ENCODE measurements at regions not wholly inside any gene's neighbourhood (a gene's known extent, or its start where the extent isn't known, plus 50 kb on each side); places are given as distances from the start of the nearest gene placed in this dataset.

DNA sequence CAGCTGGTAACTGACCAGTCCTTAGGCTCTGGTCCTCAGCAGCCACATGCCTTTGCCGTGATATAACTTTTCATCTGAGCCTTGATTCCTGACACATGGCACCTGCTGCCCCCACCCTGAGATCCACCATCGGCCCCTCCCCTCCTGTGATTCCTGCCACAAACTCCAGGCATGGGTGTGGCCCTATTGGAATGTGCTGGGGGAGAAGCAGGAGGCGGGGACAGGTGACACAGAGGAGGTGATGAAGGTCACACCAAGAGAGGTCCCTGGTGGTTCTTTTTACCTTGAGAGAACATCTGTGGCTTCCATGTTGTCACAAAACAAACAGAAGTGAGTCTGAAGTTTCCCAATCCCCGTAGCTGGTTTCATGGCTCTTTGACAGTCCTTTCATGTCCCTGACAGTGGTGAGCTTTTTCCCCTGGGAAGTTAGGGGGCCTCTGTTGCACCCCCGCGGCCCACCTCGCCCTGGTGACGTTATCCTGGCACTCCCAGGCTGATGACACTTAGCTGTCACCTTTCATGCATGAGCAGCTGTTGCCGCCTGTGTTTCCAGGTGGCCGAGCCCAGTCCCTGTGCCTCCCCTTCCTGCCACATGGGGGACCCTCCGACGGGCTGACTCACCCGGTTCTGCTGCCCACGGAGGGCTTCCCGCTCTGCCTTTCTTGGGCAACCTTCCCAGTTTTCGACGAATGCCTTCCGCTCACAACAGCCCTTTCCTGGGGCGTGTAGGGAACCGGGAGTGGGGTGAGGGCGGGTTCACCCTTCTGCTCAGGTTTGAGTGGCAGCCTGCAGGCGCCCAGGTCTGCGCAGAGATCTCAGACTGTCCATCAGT, 66.3 kb upstream of the GLI2 start:
- no peak for DNase-seq

DNA sequence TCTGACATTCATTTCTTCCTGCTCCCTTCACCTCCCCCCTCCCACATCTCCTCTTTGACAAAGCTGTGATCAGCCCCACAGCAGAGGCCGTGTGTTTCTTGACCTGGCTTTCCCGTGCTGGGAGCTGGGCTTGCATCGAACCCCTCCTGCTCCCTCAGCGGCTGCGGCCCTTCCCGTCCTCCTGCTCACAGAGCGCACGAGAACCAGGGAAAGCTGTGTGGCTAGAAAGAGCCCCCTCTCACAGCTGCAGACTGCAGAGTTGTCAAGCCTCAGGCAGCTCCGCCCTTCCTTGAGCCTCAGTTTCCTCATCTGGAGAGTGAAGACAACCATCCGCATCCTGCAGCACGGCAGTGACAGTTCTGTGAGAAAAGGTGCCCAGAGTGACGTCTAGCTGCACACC, 65.7 kb upstream of the GLI2 start:
- no peak for DNase-seq

DNA sequence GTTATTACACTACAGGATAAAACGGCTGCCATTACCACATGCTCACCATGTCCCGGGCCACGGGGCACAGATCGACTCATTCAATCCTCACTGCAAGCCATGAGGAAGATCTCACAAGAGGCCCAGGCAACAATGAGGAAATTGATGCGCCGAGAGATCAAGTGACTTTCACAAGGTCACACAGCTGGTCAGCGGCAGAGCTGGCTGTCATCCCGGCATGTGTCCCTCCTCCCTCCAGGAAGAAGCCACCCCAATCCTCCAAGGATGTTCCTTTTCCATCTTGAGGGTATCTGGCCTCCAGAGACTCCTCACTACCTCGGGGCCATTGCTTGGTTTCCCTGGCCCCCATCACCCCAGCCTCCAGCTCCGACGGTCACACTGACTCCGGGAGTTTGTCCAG, 65.3 kb upstream of the GLI2 start:
- no peak for DNase-seq

DNA sequence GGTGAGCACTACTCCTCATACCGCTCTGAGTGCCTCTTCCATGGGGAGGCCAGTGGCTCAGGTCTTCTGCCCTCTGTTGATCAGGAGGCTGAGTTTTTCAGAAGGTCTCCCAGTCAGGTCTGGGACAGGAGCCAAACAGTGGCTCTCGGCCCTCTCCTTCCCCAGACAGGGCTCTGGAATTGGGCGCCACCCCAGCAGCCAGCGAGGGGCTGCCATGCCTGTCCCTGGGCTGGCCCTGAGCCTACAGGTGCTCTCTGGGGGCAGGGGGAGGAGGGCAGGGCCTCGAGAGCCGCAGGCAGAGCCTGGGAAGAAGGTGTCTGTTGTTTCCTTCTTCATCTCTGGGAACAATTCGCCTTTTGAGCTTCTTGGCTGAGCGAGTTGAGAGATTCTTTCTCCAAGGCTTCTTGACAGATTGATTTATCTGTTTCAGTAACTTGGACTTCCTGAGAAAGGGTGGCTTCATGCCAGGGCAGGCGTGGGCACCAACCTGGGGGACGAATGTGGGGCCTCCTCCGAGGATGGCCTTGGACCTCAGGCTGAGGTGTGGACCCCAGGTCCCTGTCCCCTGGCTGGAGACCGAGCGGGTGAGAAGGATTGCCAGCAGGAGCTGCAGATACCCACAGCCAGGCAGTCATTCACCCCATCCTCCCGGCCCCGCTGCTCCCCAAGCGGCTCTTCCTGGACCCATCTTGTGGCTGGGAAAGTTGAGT, 64.7 kb upstream of the GLI2 start:
- no peak for DNase-seq

DNA sequence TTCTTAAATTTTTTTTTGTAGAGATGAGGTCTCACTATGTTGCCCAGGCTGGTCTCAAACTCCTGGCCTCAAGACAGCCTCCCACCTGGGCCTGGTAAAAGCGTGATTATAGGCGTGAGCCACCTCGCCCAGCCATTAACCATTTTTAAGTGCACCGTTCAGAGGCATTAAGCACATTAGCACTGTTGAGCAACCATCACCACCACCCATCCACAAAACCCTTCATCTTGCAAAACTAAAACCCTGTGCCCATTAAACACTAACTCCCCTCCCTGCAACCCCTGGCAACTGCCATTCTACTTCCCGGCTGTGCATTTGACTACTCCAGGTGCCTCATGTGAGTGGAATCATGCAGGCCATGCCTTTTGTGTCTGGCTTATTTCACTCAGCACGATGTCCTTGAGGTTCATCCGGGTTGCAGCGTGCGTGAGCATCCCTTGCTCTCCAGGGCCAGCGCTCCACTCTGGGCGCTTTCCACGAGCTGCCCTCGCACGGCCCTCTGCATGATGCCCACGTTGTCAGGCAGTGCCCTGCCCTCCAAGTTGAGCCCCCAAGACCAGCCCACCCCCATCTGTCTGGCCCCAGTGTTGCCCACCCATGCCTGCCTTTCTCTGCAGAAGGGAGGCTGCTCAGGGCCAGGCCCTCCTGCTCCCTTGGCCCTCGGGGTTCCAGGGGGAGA, 63.0 kb upstream of the GLI2 start:
- no peak for DNase-seq

DNA sequence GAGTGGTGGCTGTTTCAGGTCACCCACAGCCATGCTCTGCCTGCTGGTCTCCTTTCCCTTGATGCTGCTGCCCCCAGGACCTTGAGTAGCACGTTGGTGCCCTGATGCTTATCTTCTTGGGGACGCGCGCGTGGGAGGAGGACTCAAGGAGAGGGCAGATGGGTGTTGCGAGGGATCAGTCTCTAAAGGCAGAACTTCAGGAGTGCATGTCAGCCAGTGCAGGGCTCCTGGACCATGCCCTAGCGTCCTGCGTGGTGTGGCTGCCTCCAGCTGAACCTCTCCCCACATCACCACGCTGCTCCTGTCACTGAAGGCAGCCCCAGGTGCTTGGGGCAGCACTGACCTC, 62.5 kb upstream of the GLI2 start:
- DNase-seq = no peak

DNA sequence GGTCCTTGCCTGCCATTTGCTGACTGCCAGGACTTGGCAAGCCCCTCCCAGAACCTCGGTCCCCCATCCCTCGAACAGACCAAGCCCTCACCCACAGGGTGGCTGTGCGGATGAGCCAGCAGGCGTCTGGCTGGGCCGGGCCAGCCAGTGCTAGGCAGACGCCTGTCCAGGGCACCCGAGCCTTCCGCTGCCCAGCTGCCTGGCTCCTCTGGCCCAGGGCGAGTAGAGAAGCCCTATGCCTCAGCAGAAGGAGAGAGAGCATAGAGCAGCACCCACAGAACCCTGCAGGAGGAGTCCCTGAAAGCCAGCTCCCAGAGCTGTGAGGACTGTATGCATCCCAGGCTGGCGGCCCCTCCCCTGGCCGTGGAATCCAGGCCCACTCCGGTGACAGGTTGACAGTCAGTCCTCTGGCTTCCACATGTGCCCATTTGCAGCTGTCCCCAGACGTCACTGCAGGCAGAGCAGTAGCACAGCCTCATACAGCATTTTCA, 62.1 kb upstream of the GLI2 start:
- DNase-seq = no peak

DNA sequence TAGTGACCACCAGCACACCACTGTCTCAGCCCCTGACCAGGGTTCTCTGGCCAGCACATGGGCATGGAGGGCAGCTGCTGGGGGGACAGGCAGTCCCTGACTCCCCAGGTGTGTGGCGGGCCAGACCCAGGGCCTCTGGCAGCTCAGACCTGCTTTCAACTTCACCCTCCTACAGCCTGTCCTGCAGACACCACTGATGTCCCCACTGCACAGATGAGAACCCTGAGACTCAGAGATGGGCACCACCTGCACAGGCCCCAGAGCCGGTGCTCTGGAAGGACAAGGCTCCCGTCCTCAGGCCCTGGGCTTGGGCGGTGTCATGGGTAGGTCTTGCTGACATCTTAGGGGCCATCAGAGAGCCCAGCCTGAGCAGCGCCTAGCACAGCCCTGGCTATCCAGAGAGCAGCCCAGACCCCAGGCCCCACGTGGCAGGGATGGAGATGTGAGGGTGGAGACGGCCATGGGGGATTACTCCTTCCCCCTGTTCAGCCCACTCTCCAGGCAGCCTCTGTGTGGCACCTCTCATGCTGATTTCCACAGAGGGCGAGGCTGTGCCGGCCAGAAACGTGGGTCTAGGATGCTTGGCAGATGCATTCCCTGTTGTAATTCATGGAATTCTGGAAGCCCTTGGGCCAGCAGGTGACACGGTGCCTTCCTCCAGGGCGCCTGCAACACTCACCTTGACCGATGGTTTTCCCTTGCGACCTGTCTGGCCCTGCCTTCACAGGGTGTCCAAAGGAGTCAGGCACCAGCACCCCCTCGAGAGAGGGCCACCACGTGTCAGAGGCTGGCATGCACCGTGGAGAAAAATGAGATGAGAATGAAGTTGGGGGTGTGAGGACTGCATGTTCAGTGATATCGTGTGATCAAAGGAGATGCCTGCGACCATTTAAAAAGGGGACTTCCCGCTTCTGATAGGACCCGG, 61.2 kb upstream of the GLI2 start:
- DNase-seq = no peak

DNA sequence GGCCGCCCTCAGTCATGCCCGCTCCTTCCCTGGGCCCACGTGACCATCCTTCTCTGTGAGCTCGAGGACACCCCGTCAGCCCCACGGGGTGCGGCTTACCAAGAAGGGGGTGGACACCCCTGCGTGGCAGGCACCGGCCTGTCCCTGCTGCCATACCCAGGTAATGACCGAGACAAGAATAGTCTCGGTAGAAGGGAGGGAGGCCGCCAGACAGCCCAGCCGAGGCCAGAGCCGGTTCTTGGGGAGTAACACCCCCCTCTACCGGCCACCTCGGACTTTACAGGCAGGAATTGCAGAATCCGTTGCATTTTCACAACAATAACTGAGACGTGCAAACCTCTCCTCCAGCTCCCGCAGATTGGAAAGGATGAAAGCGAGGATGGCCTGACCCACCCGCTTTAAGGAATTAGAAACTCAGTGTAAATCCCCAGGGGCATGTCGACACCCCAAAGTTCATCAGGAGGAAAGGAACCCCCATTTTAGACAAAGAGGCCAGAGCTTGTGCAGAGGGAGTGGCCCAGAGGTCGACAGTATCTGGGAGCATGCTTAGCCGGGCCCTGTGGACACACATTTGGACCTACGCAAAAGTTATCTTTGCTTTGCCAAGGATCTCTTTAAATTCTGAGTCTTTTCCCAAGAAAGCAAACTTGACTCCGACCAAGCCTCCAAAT, 60.1 kb upstream of the GLI2 start:
- no peak for DNase-seq

DNA sequence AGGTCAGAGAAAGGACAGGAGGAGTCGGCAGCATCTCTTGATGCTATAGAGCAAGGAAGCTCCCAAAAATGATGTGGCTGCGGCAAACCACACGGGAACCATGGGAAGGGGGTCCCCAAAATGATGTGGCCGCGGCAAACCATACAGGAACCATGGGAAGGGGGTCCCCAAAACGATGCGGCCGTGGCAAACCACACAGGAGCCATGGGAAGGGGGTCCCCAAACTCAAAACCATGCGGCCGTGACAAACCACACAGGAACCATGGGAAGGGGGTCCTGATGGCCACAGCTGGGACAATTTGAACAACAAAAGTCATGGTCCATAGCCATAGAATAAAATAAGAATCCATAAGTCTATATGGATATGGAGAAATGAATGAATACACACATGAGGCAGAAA, 58.4 kb upstream of the GLI2 start:
- no peak for DNase-seq

DNA sequence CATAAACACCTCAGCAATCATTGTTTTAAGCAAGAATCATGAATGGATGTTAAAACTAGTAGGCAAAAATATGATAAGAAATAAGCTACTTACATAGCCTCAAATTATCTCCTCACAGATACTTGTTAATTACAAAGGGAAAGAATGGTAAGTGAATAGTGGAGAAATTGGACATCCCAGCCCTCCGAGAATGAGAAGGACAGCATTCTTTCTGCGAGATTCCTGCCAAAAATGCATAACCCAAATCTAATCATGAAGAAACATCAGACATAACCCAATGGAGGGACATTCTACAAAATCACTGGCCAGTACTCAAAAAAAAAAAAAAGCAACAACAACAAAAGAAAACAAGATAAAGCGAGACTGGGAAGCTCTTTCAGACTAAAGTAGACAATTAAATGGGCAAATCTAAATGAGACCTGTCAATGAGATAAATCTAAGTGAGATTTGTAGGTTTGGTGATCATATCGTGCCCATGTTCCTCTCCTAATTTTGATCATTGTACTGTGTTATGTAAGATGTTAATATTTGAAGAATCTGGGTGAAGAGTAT, 57.9 kb upstream of the GLI2 start:
- no peak for DNase-seq

DNA sequence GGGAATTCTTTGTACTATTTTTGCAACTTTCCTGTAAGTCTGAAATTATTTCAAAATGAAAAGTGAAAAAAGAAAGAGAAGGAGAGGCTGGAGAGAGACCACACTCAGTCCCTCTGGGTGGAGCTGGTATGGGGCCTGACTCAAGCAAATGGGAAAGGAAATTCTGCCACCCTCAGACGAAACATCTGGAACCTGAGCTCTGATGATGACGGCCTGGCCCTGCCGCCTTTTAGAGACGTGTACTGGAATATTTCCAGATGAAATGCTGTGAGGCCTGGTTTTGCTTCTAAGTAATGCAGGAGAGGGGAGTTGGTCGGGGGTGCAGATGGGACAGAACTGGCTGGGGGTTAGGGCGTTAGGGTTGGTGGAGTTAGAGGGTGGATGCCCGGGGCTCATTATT, 57.4 kb upstream of the GLI2 start:
- DNase-seq = no peak

DNA sequence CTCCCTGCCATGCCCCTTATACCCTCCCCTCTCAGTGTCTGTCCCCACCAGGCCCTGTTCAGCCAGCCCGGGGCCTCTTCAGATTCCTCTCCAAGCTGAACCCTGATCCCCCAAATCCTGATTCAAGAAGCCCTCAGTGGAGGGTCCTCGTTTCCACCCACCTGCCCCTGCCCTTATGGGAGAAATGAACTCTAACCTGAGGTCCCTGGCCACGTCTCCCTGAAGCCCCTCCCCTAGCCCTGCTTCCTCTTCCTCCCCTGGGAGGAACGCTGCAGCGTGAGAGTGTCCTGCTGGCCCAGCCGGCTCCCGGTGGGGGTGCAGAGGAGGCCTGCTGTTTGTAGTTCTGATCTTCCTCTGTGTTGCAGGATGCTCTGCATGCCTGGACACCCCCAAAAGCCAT, 56.7 kb upstream of the GLI2 start:
- DNase-seq = no peak

DNA sequence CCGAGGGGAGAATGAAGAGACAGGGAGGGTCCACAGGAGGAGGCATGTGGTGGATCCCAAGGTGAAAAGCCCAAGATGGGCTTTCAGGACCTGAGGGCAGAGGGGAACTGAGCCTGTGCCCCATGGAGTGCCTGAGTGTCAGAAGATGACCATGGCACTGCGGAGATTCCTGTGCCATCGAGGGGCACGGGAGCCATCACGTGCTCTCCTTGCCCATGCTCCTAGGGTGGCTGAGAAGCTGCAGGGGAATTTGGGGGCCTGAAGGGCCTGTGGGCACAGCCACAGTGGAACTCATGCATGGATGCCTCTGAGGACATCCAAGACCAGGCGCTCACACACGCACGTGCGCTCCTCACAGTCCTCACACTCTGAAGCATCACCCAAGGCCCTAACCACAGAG, 56.1 kb upstream of the GLI2 start:
- DNase-seq = no peak

DNA sequence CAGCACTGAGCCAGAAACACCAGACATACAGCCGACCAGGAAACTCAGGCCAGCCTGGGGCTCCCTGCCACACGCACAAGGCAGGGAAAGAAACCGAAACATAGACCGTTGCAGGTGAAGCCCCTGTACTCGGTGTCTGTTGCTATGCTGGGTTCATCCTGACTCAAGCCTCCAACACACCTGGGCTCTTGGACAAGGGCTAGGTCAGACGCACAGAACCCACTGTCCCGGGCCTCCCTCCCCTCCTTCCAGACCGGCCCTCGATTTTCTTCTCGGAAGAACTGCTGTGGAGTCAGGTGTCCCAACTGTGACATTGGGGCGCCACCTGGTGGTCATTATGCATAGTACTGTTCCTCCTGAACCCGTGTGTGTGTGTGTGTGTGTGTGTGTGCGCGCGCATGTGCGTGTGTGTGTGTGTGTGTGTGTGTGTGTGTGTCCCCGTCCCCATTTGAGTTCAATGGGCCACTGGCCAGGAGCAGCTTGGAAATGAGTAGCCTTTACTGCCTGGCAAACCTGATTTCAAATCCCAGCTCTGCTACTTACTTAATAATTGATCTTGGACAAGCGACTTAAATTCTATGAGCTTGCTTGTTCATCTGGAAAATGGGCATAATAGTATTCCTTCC, 55.4 kb upstream of the GLI2 start:
- DNase-seq = no peak

DNA sequence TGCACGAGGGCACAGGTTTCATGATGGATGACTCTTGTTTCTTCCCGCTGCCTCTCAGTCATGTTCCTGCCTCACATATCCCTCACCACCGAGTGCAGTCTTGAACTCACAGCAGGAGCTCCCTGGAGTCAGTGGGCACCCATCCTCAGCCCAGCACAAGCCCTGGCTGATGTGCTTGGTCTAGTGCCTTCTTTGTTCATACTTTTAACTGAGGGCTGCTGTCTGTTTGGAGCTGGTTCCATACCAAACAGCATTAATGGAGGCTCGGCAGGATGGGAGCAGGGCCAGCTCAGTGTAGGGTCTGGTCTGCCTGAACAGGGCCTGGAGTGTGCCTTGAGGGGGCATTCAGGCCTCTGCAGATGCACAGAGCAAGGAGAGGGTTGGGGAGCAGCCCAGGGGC, 54.5 kb upstream of the GLI2 start:
- DNase-seq = no peak

DNA sequence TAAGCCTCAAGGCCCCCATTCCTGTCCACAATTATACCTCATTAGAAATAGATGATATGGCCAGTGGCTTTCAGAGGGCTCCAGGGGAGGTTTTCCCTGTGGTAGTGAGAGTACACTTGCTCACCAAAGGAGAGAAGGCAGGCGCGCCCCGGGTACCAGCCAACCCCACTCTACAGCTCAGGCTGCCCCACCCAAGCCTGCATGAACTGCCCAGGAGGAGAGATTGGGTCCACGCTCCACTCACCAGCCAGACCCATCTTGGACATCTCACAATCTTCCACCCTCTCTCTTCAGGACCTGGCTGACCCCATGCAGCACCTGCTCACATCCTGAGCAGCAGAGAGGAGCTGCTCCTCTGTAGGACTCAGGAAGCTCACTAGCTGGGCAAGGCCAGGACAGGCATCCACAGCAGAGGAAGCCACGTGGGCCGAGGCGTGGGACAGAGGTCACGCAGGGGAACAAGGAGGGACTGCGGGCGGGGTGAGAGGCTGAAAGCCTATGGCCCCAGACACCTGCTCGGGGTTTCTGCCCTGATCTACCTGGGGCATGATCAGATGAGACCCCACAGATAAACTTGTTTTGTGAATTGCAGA, 53.9 kb upstream of the GLI2 start:
- DNase-seq = no peak

DNA sequence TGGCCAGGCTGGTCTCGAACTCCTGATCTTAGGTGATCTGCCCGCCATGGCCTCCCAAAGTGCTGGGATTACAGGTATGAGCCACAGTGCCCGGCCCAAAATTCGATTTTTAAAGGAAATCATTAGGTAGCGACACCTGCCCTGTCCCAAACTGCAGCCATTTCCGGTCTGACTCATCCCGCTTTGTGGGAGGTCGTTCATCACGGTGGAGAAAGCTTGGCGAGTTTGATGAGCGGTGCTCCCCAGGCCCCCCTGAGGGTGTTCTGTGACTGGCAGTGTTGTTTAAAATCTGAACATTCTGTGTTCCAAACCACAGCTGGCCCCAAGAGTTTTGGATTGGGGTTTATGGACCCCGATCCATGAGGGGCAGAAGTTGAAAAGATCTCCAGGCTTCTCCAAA, 53.0 kb upstream of the GLI2 start:
- no peak for DNase-seq

DNA sequence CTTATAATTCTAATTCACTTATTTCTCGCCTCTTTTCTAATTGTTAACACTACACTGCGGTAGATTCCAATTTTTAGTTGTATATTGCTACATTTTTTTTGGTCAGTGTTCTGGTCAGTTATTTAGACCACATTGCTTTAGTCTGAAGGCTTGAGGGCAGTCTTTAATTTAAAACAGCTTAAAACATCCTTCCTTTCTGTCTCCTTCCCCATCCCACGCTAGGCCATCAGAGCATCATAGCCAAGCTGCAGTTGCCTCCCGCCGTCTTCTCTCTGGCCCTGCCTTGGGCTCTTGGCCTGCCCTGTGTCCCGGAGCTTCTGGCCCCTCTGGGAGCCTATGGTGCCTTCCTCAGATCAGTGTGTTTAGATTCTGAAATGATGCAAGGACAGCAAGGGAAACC, 52.6 kb upstream of the GLI2 start:
- DNase-seq = no peak

DNA sequence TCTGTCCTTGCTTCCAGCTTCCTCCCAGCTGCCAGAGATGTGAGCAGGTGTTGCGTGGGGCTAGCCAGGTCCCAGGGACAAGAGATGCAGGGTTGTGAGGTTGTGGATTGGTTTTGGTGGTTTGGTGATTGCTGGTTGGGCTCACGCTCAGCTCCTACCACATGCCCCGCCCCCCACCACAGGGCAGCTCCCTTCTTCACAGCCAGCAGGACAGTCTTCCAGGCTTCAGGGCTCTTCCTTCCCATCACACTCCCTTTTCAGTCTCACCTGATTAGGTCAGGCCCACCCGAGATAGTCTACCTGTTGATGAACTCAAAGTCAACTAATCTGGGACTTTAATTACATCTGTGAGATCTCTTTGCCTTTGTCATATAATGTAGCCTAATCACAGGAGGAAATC, 52.0 kb upstream of the GLI2 start:
- no peak for DNase-seq
